IPS-18c (cell line): ENCODE measurements at regions not wholly inside any gene's neighbourhood (a gene's known extent, or its start where the extent isn't known, plus 50 kb on each side); places are given as distances from the start of the nearest gene placed in this dataset.

ENCODE experiments used
- H3K4me3 ChIP-seq: 2 replicates; pipeline ENCODE4 v1.7.0; 2013; ENCODE audit warnings: low read depth, mild to moderate bottlenecking, low read length, moderate library complexity; ENCODE audit not compliant: insufficient read depth
- H3K9me3 ChIP-seq: one replicate; pipeline ENCODE4 v1.6.1; 2013; ENCODE audit warnings: mild to moderate bottlenecking, low read length, moderate library complexity; ENCODE audit not compliant: control insufficient read depth, insufficient read depth

GRCh38 chr6:104540743-104541142 is 319.0 kb downstream of the HACE1 start:
- H3K4me3 ChIP-seq: no peak overlapping the region

GRCh38 chr6:104539173-104539572 is 320.5 kb downstream of the HACE1 start:
- H3K4me3 ChIP-seq: no peak overlapping the region
- H3K9me3 ChIP-seq: no peaks in the 10 kb centered on the region

More at GRCh38 chr6:104540743-104541142, 319.0 kb downstream of the HACE1 start:
- no peaks in the 10 kb centered on the region for H3K9me3 ChIP-seq

DNA sequence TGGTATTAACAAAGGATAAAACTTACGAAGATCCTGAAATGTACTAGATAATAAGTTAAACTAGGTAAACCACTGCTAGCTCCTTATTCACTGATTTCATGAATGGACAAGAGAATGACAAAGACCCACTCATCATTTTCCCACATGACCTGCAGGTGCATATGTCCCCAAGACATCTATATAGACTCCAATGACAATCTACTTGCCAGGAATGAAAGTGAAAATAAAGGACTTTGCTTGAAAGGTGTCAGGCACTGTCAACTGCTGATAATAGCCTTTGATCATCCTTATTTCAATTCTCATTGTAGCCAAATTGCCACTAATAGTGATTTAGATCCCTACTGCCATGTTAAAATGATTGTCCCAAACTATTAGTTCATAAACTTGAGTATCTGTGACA is 321.8 kb downstream of the HACE1 start:
- H3K9me3 ChIP-seq: no peaks in the 10 kb centered on the region

GRCh38 chr6:104537180-104537579 is 322.5 kb downstream of the HACE1 start:
- H3K4me3 ChIP-seq: no peak overlapping the region
- no peaks in the 10 kb centered on the region for H3K9me3 ChIP-seq

More for the DNA sequence above, 321.8 kb downstream of the HACE1 start:
- no peak overlapping the region for H3K4me3 ChIP-seq

DNA sequence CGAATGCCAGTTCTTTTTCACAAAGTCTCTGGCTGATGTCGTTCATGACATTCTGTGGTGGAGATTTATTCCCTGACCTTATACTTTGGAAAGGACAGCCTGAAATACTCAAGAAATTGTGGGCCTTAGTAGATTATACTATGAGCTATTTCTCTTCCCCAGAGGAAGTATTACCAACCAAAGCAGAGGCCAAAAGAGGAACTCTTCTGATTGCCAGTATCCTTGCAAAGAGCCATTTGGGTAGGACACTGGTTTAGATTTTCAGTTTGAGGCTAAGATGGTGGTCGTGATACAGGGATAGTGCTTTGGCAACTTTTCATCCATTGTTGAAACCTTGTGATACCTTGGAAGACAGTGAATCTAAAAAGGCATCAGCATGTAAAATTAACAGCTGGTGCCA is 327.3 kb downstream of the HACE1 start:
- H3K9me3 ChIP-seq: no peaks in the 10 kb centered on the region

DNA sequence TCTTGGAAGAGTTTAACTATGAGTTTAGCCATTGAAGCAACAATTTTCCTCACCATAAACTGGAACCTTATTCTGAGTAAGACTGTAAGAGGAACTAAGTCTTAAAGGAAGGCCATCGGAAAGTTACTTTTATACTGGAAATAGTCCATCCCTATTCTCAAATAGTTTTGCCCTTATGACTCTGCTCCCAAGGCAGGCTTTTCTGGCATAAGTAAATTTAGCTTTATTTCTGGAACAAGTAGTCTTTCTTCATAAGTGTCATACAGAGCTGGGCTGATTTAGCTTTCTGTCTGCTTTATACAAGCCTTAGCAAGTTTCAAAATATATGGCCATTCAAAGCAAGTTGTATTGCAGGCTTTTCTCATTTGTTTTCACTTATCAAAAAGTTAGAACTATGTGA is 328.1 kb downstream of the HACE1 start:
- H3K4me3 ChIP-seq: no peak overlapping the region
- H3K9me3 ChIP-seq: no peaks in the 10 kb centered on the region

More for the DNA sequence above, 327.3 kb downstream of the HACE1 start:
- no peak overlapping the region for H3K4me3 ChIP-seq

GRCh38 chr6:104527761-104528415 is 331.8 kb downstream of the HACE1 start:
- H3K9me3 ChIP-seq: no peaks in the 10 kb centered on the region
- no peak overlapping the region for H3K4me3 ChIP-seq

- Histone ChIP-seq H3K9me3 (no peaks in the 10 kb centered on the region), H3K4me3 (no peak overlapping the region)
Measured at GRCh38 chr6:104527311-104527710, 332.4 kb downstream of the HACE1 start.

DNA sequence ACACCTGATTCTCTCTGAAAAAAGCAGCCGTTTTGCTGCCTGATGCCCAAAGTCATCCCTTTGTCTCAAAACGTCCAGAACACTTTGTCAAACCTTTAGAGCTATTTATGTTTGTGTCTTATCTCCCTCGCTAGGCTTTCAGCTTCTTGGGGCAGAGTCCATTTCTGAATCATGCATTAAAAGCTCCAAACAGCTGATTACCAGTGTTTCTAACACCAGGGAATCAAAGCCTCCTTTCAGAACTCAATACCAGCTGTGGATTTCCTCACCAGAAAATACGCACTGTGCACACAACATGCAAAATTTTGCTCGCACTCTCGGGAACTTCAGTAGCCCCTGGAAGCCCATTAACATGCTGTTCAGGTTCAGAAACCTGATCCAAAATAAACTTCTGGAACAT is 333.3 kb downstream of the HACE1 start:
- H3K9me3 ChIP-seq: no peaks in the 10 kb centered on the region
- no peak overlapping the region for H3K4me3 ChIP-seq

DNA sequence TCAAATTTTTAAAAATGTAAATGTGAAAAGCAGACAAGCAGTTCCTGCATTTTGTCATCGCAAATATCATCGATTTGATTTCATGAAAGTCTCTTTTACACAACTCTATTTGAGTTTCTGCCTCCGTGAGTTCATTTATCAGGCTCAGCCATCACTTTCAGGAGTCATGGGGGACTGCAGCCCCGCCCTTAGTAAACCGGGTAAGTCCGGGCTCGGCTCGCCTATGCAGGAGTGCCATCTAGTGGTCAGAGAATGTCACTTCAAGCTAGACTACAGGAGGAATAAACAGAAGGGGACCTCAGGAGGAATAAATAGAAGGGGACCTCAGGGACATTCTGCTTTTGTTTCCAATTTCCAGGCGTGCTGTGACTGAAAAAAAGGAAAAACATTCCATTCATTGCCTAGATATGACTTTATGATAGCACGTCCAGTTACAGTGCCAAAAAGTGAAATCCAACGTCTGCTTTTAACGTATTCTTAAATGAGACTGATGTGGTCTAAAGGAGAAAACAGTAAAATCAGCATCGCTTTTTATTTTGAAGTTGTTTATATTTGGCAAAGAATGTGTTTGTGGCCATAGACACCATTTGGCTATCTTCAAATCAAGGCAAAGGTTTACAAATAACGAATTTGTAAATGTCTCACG is 333.9 kb downstream of the HACE1 start:
- Histone ChIP-seq H3K4me3 (no peak overlapping the region; the same call in 1 of the 2 replicates), H3K9me3 (no peaks in the 10 kb centered on the region)

- Histone ChIP-seq H3K9me3 (no peaks in the 10 kb centered on the region), H3K4me3 (no peak overlapping the region)
Measured at GRCh38 chr6:104522533-104522932, 337.2 kb downstream of the HACE1 start.

DNA sequence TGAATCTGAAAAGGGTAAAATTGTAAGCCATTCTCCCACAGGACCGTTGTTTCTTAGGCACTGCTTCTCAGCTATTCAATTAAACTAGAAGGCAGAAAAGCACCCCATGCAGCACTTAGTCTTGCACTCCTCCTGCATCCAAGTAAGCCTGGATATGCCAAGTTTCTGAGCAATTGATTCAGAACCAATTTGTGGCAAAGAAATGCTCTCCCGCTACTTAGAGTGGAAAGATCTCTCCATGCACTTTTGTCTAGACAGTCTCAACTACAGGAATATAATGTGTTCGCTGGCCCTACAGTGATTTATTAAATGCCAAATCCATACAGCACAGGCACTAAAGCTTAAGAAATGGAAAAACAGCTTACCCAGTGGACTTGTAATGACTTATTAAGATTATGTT is 338.5 kb downstream of the HACE1 start:
- H3K4me3 ChIP-seq: no peak overlapping the region
- no peaks in the 10 kb centered on the region for H3K9me3 ChIP-seq

DNA sequence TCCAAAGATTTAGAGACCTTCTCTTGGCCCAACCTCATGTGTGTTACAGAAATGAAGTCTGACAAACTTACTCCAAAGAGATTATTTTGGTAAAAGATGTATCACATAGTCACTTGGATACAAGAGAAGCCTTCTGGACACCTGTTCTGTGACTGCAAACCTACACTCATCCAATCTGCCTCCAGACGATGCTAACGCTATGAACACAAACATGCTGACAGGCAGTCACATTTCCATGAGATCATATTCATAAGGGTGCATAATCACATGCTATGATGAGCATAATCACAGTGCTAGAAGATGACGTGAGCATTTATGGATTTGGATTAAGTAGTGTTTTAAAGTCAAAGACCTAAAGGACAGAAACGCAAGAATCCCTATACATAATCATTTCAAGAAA is 340.2 kb downstream of the HACE1 start:
- H3K9me3 ChIP-seq: no peaks in the 10 kb centered on the region

GRCh38 chr6:104509355-104509754 is 350.4 kb downstream of the HACE1 start:
- no peak overlapping the region for H3K4me3 ChIP-seq
- no peaks in the 10 kb centered on the region for H3K9me3 ChIP-seq

More for the DNA sequence above, 340.2 kb downstream of the HACE1 start:
- no peak overlapping the region for H3K4me3 ChIP-seq

DNA sequence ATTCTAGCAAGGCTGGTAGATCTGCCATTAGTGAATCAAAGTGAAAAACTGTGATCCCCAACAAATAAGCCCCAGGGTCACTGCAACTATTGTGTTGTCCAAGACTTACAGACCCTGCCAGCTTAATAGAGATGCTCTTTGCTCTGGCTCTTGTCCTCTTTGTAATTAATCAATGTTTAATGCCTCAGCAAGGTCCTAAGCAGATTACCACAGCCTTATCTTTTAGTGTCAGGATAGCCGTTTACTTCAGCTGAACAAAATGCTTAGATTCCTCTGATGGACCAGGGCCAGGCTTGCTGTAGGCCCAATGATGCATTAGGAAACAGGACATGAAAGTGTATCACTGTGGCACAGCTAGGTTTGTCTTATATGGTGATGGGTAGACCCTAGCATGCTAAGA is 353.3 kb downstream of the HACE1 start:
- H3K4me3 ChIP-seq: no peak overlapping the region
- H3K9me3 ChIP-seq: no peaks in the 10 kb centered on the region

DNA sequence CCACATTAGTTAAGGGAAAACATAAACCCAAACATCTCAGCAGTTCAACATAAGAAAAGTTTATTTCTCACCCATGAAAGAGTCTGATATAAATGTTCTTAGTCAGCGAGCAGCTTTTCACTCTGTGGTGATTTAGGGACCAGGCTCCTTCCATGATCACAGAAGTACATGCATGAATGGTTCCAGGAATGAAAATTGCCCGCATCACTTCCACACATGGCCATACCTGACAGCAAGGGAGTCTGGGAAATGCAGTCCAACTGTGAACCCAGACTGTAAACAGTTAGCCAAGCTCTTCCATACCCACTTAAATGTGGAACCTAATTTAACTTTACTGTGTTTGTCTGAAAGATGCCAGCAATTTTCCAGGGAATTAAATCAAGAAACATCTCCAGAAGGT is 353.9 kb downstream of the HACE1 start:
- no peak overlapping the region for H3K4me3 ChIP-seq
- H3K9me3 ChIP-seq: no peaks in the 10 kb centered on the region

DNA sequence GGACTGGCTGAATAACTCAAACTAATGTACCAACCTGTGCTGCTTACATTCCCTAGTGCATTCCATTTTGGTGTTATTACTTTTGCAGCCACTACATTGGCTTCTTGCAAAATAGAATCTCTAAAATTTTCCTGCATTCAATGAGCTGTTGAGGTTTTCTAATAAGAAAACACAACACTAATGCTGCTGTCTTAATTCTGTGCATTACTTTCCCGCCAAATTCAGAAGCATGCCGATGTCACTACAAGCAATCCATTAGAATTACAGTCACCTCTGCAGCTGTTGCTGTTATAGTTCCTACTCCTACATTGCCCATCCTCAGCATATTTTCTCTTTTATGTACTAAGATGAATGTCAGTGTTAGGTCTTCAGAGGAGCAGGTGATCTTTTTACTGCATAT is 359.5 kb downstream of the HACE1 start:
- H3K4me3 ChIP-seq: no peak overlapping the region
- H3K9me3 ChIP-seq: no peaks in the 10 kb centered on the region

DNA sequence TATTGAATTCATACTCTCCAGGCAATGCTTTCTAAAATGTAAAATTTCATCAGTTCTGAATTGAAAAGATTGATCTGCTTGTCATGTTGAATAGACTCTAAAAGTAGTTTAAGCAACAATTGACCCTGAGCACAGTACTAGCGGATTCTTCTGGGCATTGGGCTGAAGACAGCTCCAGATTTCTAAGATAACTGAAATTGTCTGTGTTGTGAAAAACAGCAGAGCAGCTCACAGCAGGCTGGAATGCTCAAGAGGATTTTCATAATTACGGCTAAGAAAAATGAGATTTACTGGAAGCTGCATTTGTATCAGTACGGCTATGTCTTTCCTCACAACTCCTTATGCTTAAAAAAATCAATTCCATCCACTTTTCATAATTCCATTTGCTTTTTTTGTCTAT is 373.7 kb downstream of the HACE1 start:
- no peak overlapping the region for H3K4me3 ChIP-seq
- no peaks in the 10 kb centered on the region for H3K9me3 ChIP-seq

DNA sequence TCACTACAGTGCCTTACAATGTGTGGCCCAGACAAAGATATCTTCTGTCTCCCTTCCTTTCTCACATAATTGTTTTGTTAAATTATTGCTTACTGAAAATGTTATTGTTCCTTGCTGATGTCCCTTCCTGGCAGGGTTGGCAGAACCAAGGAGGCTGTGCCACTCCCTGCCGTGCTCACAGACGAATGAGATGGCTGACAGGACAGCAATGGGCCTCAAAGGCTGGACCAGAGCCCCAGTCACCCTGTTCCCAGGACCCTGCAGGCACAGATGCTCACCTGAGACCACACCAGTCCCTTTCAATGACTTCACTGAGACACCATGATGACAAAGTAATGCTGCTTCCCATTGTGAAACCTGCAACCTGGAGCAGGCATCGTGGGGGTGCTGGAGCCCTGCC is 375.1 kb downstream of the HACE1 start:
- no peak overlapping the region for H3K4me3 ChIP-seq
- no peaks in the 10 kb centered on the region for H3K9me3 ChIP-seq
